Mesenchymal stem cell (in vitro differentiated cells and primary cell): ENCODE measurements at regions not wholly inside any gene's neighbourhood (a gene's known extent, or its start where the extent isn't known, plus 50 kb on each side); places are given as distances from the start of the nearest gene placed in this dataset.

ENCODE experiments used
- DNase-seq: peaks from one replicate; pipeline ENCODE4 v3.0.0-alpha.2; 2013
- H2AFZ ChIP-seq: one replicate; pipeline ENCODE4 v1.6.1; 2013; ENCODE audit warnings: low read depth, mild to moderate bottlenecking, control low read depth, inconsistent platforms, low read length, moderate library complexity
- H2AK5ac ChIP-seq: 2 replicates; pipeline ENCODE4 v1.6.1; 2013; ENCODE audit warnings: low read length, moderate library complexity, mild to moderate bottlenecking, inconsistent platforms; ENCODE audit not compliant: severe bottlenecking
- H2BK120ac ChIP-seq: one replicate; pipeline ENCODE4 v1.6.1; 2013; ENCODE audit warnings: low read depth, mild to moderate bottlenecking, inconsistent platforms, low read length, moderate library complexity
- H2BK12ac ChIP-seq, 2 experiments: one replicate each; pipeline ENCODE4 v1.6.1; 2013; ENCODE audit warnings: inconsistent platforms in 2 of 2, low read length in 2 of 2, mild to moderate bottlenecking in 2 of 2, moderate library complexity in 2 of 2, control low read depth in 1 of 2
- H2BK15ac ChIP-seq: one replicate; pipeline ENCODE4 v1.6.1; 2013; ENCODE audit warnings: mild to moderate bottlenecking, low read depth, inconsistent platforms; ENCODE audit not compliant: poor library complexity, severe bottlenecking
- H2BK5ac ChIP-seq: 2 replicates; pipeline ENCODE4 v1.6.1; 2013; ENCODE audit warnings: low read depth, mild to moderate bottlenecking, low read length, control low read depth, inconsistent platforms; ENCODE audit not compliant: poor library complexity, severe bottlenecking
- H3K14ac ChIP-seq, 2 experiments: one replicate each; pipeline ENCODE4 v1.6.1; 2013; ENCODE audit warnings: inconsistent platforms in 2 of 2, low read length in 2 of 2, control low read depth in 1 of 2, mild to moderate bottlenecking in 1 of 2, moderate library complexity in 1 of 2
- H3K18ac ChIP-seq, 2 experiments: one replicate each; pipeline ENCODE4 v1.6.1; 2013; ENCODE audit warnings: inconsistent platforms in 2 of 2, low read length in 2 of 2, control low read depth in 1 of 2, low read depth in 1 of 2, mild to moderate bottlenecking in 1 of 2
- H3K23ac ChIP-seq, 2 experiments: one replicate each; pipeline ENCODE4 v1.6.1; 2013; ENCODE audit warnings: inconsistent platforms in 2 of 2, low read length in 2 of 2, mild to moderate bottlenecking in 2 of 2, moderate library complexity in 2 of 2, control low read depth in 1 of 2
- H3K27ac ChIP-seq: 2 replicates; pipeline ENCODE4 v1.5.1; 2013; ENCODE audit warnings: mild to moderate bottlenecking, moderate library complexity, low read length, control low read depth, inconsistent platforms; ENCODE audit not compliant: poor library complexity, severe bottlenecking
- H3K27me3 ChIP-seq, 2 experiments: 2 replicates each; pipeline versions ENCODE4 v1.6.1 to v1.7.0; 2013; ENCODE audit warnings: low read length in 2 of 2, mild to moderate bottlenecking in 2 of 2, moderate library complexity in 2 of 2, control low read depth in 1 of 2, inconsistent platforms in 1 of 2; ENCODE audit not compliant: control insufficient read depth in 1 of 2, insufficient read depth in 1 of 2
- H3K36me3 ChIP-seq, 2 experiments: 2 replicates each; pipeline versions ENCODE4 v1.6.1 to v1.7.0; 2013; ENCODE audit warnings: low read length in 2 of 2, control low read depth in 1 of 2, inconsistent platforms in 1 of 2, low read depth in 1 of 2, mild to moderate bottlenecking in 1 of 2; ENCODE audit not compliant: insufficient read depth in 2 of 2, control insufficient read depth in 1 of 2
- H3K4ac ChIP-seq, 2 experiments: one replicate each; pipeline ENCODE4 v1.6.1; 2013; ENCODE audit warnings: inconsistent platforms in 2 of 2, low read length in 2 of 2, mild to moderate bottlenecking in 2 of 2, moderate library complexity in 2 of 2, control low read depth in 1 of 2, low read depth in 1 of 2
- H3K4me1 ChIP-seq: 2 replicates; pipeline ENCODE4 v1.6.1; 2013; ENCODE audit warnings: low read depth, low read length, control low read depth; ENCODE audit not compliant: control insufficient read depth, insufficient read depth
- H3K4me2 ChIP-seq: 2 replicates; pipeline ENCODE4 v1.6.1; 2013; ENCODE audit warnings: low read length, mild to moderate bottlenecking, inconsistent platforms; ENCODE audit not compliant: poor library complexity, severe bottlenecking
- H3K4me3 ChIP-seq, 2 experiments: 2 replicates each; pipeline versions ENCODE4 v1.5.1 to v1.7.0; 2013; ENCODE audit warnings: low read length in 2 of 2, mild to moderate bottlenecking in 2 of 2, control low read depth in 1 of 2, low read depth in 1 of 2; ENCODE audit not compliant: insufficient read depth in 1 of 2
- H3K79me1 ChIP-seq: replicated peaks from 2 replicates; pipeline ENCODE4 v1.6.1; 2013; ENCODE audit warnings: mild to moderate bottlenecking, control low read depth, low read length, inconsistent platforms; ENCODE audit not compliant: poor library complexity, severe bottlenecking
- H3K9ac ChIP-seq: 2 replicates; pipeline ENCODE4 v1.7.0; 2013; ENCODE audit warnings: mild to moderate bottlenecking, low read length, moderate library complexity
- H3K9me3 ChIP-seq: 2 replicates; pipeline ENCODE4 v1.7.0; 2013; ENCODE audit warnings: mild to moderate bottlenecking, low read length; ENCODE audit not compliant: control insufficient read depth
- H4K8ac ChIP-seq: one replicate; pipeline ENCODE4 v1.6.1; 2013; ENCODE audit warnings: inconsistent platforms, mild to moderate bottlenecking, low read length, moderate library complexity
- H4K91ac ChIP-seq: one replicate; pipeline ENCODE4 v1.6.1; 2013; ENCODE audit warnings: mild to moderate bottlenecking, low read length, inconsistent platforms
- WGBS: methylation state at CpG from one replicate; pipeline ENCODE4 v1.1.7; 2013; ENCODE audit warnings: mixed read lengths; 5-methylcytosine and 5-hydroxymethylcytosine counted together

GRCh38 chr3:45329761-45330305 is 58.5 kb upstream of the LARS2 start:
- H3K14ac ChIP-seq, result peak overlapping the region in 1 of 2 experiments; percentile 72
- H3K18ac ChIP-seq, result no peak overlapping the region
- no peak overlapping the region for H3K27ac ChIP-seq
- H3K23ac ChIP-seq, result no peak overlapping the region
- no peak overlapping the region for H3K4ac ChIP-seq
- no peak overlapping the region for H2BK12ac ChIP-seq
- no peak overlapping the region for H2BK5ac ChIP-seq
- H2AK5ac ChIP-seq, result no peak overlapping the region
- no peak overlapping the region for H3K4me2 ChIP-seq
- no peak overlapping the region for H2BK120ac ChIP-seq
- DNase-seq, result no peak
- peaks cover 54 to 68% of the 10 kb centered on the region in 2 experiments for H3K27me3 ChIP-seq
- H3K9ac ChIP-seq, result no peak overlapping the region
- H4K8ac ChIP-seq, result no peak overlapping the region
- H3K4me1 ChIP-seq, result no peaks in the 10 kb centered on the region
- WGBS, result 71% methylated on average over 8 of the region's 8 CpGs
- H3K9me3 ChIP-seq, result no peaks in the 10 kb centered on the region
- no peaks in the 10 kb centered on the region for H3K79me1 ChIP-seq
- H2AFZ ChIP-seq, result no peak overlapping the region
- H4K91ac ChIP-seq, result no peak overlapping the region
- H3K36me3 ChIP-seq, result no peaks in the 10 kb centered on the region
- no peak overlapping the region for H2BK15ac ChIP-seq
- no peak overlapping the region for H3K4me3 ChIP-seq

- no peak overlapping the region for H3K23ac ChIP-seq
- 80% methylated on average over 4 of the region's 5 CpGs for WGBS
- no peak overlapping the region for H4K8ac ChIP-seq
- DNase-seq, result no peak
- H2BK15ac ChIP-seq, result no peak overlapping the region
- no peak overlapping the region for H2AK5ac ChIP-seq
- H3K9ac ChIP-seq, result no peak overlapping the region
- H3K4me1 ChIP-seq, result no peaks in the 10 kb centered on the region
- H3K4me2 ChIP-seq, result no peak overlapping the region
- no peak overlapping the region for H3K14ac ChIP-seq
- H3K18ac ChIP-seq, result no peak overlapping the region
- no peaks in the 10 kb centered on the region for H3K79me1 ChIP-seq
- no peaks in the 10 kb centered on the region for H3K9me3 ChIP-seq
- no peak overlapping the region for H4K91ac ChIP-seq
- no peak overlapping the region for H2BK120ac ChIP-seq
- H3K27me3 ChIP-seq, result peaks cover 57 to 67% of the 10 kb centered on the region in 2 experiments
- H2BK12ac ChIP-seq, result no peak overlapping the region
- no peak overlapping the region for H3K4me3 ChIP-seq
- no peak overlapping the region for H3K27ac ChIP-seq
- H2BK5ac ChIP-seq, result no peak overlapping the region
- no peaks in the 10 kb centered on the region for H3K36me3 ChIP-seq
- H2AFZ ChIP-seq, result no peak overlapping the region
- no peak overlapping the region for H3K4ac ChIP-seq
Observed at GRCh38 chr3:45330510-45331295, 57.7 kb upstream of the LARS2 start.

GRCh38 chr3:45332493-45332892 is 55.9 kb upstream of the LARS2 start:
- H3K4ac ChIP-seq, result no peak overlapping the region
- no peak overlapping the region for H2AK5ac ChIP-seq
- 84% methylated on average over 4 of the region's 6 CpGs for WGBS
- H2BK12ac ChIP-seq, result no peak overlapping the region
- H3K36me3 ChIP-seq, result no peaks in the 10 kb centered on the region
- no peak overlapping the region for H3K27ac ChIP-seq
- H2AFZ ChIP-seq, result no peak overlapping the region
- no peak overlapping the region for H3K9ac ChIP-seq
- H3K4me1 ChIP-seq, result no peaks in the 10 kb centered on the region
- no peaks in the 10 kb centered on the region for H3K79me1 ChIP-seq
- no peak for DNase-seq
- no peak overlapping the region for H3K4me3 ChIP-seq
- no peak overlapping the region for H3K14ac ChIP-seq
- no peak overlapping the region for H4K8ac ChIP-seq
- H3K23ac ChIP-seq, result no peak overlapping the region
- H4K91ac ChIP-seq, result no peak overlapping the region
- no peak overlapping the region for H2BK15ac ChIP-seq
- H3K27me3 ChIP-seq, result peaks cover 57 to 59% of the 10 kb centered on the region in 2 experiments
- no peak overlapping the region for H2BK120ac ChIP-seq
- H3K18ac ChIP-seq, result no peak overlapping the region
- H3K9me3 ChIP-seq, result no peaks in the 10 kb centered on the region
- H2BK5ac ChIP-seq, result no peak overlapping the region
- H3K4me2 ChIP-seq, result no peak overlapping the region

- Histone ChIP-seq H3K9ac (no peak overlapping the region), H3K36me3 (no peaks in the 10 kb centered on the region), H3K4me1 (no peaks in the 10 kb centered on the region), H2BK12ac (no peak overlapping the region), H2BK5ac (no peak overlapping the region), H3K4ac (no peak overlapping the region), H3K4me3 (no peak overlapping the region), H3K79me1 (no peaks in the 10 kb centered on the region), H2BK15ac (no peak overlapping the region), H2AFZ (no peak overlapping the region), H4K8ac (no peak overlapping the region), H3K23ac (no peak overlapping the region), H3K27me3 (peaks cover 54 to 59% of the 10 kb centered on the region in 2 experiments), H3K4me2 (no peak overlapping the region), H4K91ac (no peak overlapping the region), H3K18ac (no peak overlapping the region), H2AK5ac (no peak overlapping the region), H3K27ac (no peak overlapping the region), H2BK120ac (no peak overlapping the region), H3K14ac (no peak overlapping the region), H3K9me3 (no peaks in the 10 kb centered on the region)
- DNase-seq, result no peak
- 61% methylated on average over 4 of the region's 4 CpGs for WGBS
Observed at GRCh38 chr3:45332901-45333407, 55.4 kb upstream of the LARS2 start.
